RWPE1 (cell line): ENCODE measurements at regions not wholly inside any gene's neighbourhood (a gene's known extent, or its start where the extent isn't known, plus 50 kb on each side); places are given as distances from the start of the nearest gene placed in this dataset.

ENCODE experiments used
- CTCF ChIA-PET: fragments of 350-600 bp; sonication (Branson Sonifier 250); formaldehyde crosslinking; extraction: SDS; loops from one replicate; lab custom pipeline; 2021; lab: Yijun Ruan, JAX
- POLR2A ChIA-PET: fragments of 400-600 bp; formaldehyde crosslinking; extraction: SDS; loops from one replicate; lab custom pipeline; 2020; ENCODE audit warnings: antibody characterized with exemption; ENCODE audit not compliant: low non-redundant PET; lab: Yijun Ruan, JAX
- DNase-seq: peaks from one replicate; pipeline ENCODE4 v3.0.0; 2012; ENCODE audit warnings: low spot score
- H3K27ac ChIP-seq: fragments of 450-650 bp; 2 replicates; pipeline ENCODE4 v1.5.1; 2017
- TF ChIP-seq, protein P1 (sequence below): fragments of 450-650 bp; conservative IDR thresholded peaks from 2 replicates; pipeline ENCODE4 v1.5.1; 2017; ENCODE audit warnings: low read depth, mild to moderate bottlenecking

DNA sequence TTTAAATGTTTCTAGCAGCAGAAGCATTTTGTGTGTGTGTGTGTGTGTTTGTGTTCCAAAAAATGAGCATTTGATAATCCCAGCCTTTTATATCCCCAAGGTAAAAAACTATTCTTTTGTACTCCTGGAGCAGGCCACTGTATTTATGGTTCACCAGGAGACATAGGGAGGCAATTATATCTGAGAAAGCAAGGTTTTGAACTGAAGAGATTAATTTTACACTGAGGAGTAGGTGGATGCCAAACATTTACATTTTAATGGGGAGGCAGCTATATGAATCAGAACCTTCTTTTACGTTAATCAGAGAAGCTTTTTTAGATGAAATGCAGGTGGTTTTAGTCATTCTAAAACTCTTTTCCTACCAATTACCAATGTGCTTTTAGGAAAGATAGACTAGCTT lies 1374.0 kb upstream of the TENM4 start:
- DNase-seq, result no peak
- POLR2A ChIA-PET, result no interaction called here
- TF ChIP-seq, protein P1, sequence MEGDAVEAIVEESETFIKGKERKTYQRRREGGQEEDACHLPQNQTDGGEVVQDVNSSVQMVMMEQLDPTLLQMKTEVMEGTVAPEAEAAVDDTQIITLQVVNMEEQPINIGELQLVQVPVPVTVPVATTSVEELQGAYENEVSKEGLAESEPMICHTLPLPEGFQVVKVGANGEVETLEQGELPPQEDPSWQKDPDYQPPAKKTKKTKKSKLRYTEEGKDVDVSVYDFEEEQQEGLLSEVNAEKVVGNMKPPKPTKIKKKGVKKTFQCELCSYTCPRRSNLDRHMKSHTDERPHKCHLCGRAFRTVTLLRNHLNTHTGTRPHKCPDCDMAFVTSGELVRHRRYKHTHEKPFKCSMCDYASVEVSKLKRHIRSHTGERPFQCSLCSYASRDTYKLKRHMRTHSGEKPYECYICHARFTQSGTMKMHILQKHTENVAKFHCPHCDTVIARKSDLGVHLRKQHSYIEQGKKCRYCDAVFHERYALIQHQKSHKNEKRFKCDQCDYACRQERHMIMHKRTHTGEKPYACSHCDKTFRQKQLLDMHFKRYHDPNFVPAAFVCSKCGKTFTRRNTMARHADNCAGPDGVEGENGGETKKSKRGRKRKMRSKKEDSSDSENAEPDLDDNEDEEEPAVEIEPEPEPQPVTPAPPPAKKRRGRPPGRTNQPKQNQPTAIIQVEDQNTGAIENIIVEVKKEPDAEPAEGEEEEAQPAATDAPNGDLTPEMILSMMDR, result no peak
- H3K27ac ChIP-seq, result no peak overlapping the region
- CTCF ChIA-PET, result no interaction called here

GRCh38 chr11:80810695-80811094 lies 1369.9 kb upstream of the TENM4 start:
- TF ChIP-seq, protein P1, result no peak
- ChIA-PET CTCF (no interaction called here), POLR2A (no interaction called here)
- no peak overlapping the region for H3K27ac ChIP-seq
- no peak for DNase-seq

GRCh38 chr11:80798174-80798573 lies 1357.3 kb upstream of the TENM4 start:
- TF ChIP-seq, protein P1, result no peak
- DNase-seq, result no peak
- POLR2A ChIA-PET, result no interaction called here
- CTCF ChIA-PET, result interaction anchor here (0.6 kb wide), 1 partner anchor 222 kb away, joined by 5 read pairs; no protein-coding TSS in a partner anchor
- no peak overlapping the region for H3K27ac ChIP-seq

DNA sequence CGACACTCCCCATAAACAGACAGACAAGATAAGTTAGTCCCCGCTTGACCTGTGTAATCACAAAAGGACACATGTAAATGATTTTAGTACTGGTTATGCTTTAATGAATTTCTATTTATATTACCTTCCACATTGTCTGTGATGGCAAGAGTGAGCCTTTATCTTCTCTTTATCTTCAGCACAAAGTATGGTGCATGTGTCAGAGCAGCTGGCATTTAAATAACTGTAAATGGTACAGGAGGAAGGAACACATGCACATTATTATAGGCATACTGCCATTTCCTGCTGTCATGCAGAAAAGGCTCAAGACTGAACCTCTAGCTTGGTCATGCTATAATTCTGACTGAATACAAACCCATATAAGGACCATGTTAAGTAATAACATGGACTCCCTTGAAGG lies 1342.7 kb upstream of the TENM4 start:
- no peak for DNase-seq
- TF ChIP-seq, protein P1, result no peak
- H3K27ac ChIP-seq, result no peak overlapping the region
- ChIA-PET CTCF (no interaction called here), POLR2A (no interaction called here)

GRCh38 chr11:80782135-80782885 lies 1341.5 kb upstream of the TENM4 start:
- TF ChIP-seq, protein P1, result no peak
- no peak for DNase-seq
- no peak overlapping the region for H3K27ac ChIP-seq
- CTCF ChIA-PET, result no interaction called here
- POLR2A ChIA-PET, result no interaction called here

GRCh38 chr11:80779905-80780605 lies 1339.2 kb upstream of the TENM4 start:
- POLR2A ChIA-PET, result no interaction called here
- no peak overlapping the region for H3K27ac ChIP-seq
- TF ChIP-seq, protein P1, result no peak
- no peak for DNase-seq
- CTCF ChIA-PET, result no interaction called here
